Gastroesophageal sphincter (tissue), 3 donors: ENCODE measurements at regions not wholly inside any gene's neighbourhood (a gene's known extent, or its start where the extent isn't known, plus 50 kb on each side); places are given as distances from the start of the nearest gene placed in this dataset.

Source experiments
- CTCF ChIP-seq, 4 experiments: fragments of 200-600 bp in 2 of 4; fragments of 450-650 bp in 2 of 4; sonication (generic) in 1 of 4; IDR thresholded peaks; one replicate each; pipeline ENCODE4 v1.5.1; 2017 to 2019; ENCODE audit warnings: antibody characterized with exemption in 4 of 4, mild to moderate bottlenecking in 2 of 4, moderate library complexity in 2 of 4
- EP300 ChIP-seq: sonication (generic); formaldehyde crosslinking; IDR thresholded peaks from one replicate; pipeline ENCODE4 v1.6.1; 2017; ENCODE audit warnings: antibody characterized with exemption, mild to moderate bottlenecking
- POLR2A ChIP-seq, 2 donors: fragments of 450-650 bp; IDR thresholded peaks; one replicate each; pipeline ENCODE4 v1.6.1; 2017; ENCODE audit warnings: antibody characterized with exemption in 2 of 2, mild to moderate bottlenecking in 2 of 2, moderate library complexity in 1 of 2
- POLR2AphosphoS5 ChIP-seq: sonication (generic); formaldehyde crosslinking; IDR thresholded peaks from one replicate; pipeline ENCODE4 v1.6.1; 2017; ENCODE audit warnings: antibody characterized with exemption

GRCh38 chr2:7809640-7810039 lies 872.2 kb upstream of the ID2 start:
- TF ChIP-seq CTCF (IDR thresholded peaks at IDR 0.05) (no peak), POLR2AphosphoS5 (no peak), POLR2A (IDR thresholded peaks at IDR 0.05) (no peak), EP300 (no peak)
